PC-3 (cell line): ENCODE measurements at regions not wholly inside any gene's neighbourhood (a gene's known extent, or its start where the extent isn't known, plus 50 kb on each side); places are given as distances from the start of the nearest gene placed in this dataset.

Source experiments
- EZH2 ChIP-seq: fragments of 300-600 bp; sonication (generic); IDR thresholded peaks from one replicate; pipeline ENCODE4 v1.6.1; 2017; ENCODE audit warnings: antibody characterized with exemption, mild to moderate bottlenecking, low read length; ENCODE audit not compliant: unreplicated experiment
- TF ChIP-seq, protein P1 (sequence below): fragments of 300-600 bp; sonication (generic); conservative IDR thresholded peaks from 2 replicates; pipeline ENCODE4 v1.5.1; 2017; ENCODE audit warnings: antibody characterized with exemption, low read depth, mild to moderate bottlenecking, low read length

- TF ChIP-seq, protein P1, sequence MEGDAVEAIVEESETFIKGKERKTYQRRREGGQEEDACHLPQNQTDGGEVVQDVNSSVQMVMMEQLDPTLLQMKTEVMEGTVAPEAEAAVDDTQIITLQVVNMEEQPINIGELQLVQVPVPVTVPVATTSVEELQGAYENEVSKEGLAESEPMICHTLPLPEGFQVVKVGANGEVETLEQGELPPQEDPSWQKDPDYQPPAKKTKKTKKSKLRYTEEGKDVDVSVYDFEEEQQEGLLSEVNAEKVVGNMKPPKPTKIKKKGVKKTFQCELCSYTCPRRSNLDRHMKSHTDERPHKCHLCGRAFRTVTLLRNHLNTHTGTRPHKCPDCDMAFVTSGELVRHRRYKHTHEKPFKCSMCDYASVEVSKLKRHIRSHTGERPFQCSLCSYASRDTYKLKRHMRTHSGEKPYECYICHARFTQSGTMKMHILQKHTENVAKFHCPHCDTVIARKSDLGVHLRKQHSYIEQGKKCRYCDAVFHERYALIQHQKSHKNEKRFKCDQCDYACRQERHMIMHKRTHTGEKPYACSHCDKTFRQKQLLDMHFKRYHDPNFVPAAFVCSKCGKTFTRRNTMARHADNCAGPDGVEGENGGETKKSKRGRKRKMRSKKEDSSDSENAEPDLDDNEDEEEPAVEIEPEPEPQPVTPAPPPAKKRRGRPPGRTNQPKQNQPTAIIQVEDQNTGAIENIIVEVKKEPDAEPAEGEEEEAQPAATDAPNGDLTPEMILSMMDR: peak; percentile 87
- no peak for TF ChIP-seq EZH2
These were observed 167.2 kb downstream of the FBXO15 start for GRCh38 chr18:73980289-73980979.
